ENCODE measurements at regions not wholly inside any gene's neighbourhood (a gene's known extent, or its start where the extent isn't known, plus 50 kb on each side); places are given as distances from the start of the nearest gene placed in this dataset.

DNA sequence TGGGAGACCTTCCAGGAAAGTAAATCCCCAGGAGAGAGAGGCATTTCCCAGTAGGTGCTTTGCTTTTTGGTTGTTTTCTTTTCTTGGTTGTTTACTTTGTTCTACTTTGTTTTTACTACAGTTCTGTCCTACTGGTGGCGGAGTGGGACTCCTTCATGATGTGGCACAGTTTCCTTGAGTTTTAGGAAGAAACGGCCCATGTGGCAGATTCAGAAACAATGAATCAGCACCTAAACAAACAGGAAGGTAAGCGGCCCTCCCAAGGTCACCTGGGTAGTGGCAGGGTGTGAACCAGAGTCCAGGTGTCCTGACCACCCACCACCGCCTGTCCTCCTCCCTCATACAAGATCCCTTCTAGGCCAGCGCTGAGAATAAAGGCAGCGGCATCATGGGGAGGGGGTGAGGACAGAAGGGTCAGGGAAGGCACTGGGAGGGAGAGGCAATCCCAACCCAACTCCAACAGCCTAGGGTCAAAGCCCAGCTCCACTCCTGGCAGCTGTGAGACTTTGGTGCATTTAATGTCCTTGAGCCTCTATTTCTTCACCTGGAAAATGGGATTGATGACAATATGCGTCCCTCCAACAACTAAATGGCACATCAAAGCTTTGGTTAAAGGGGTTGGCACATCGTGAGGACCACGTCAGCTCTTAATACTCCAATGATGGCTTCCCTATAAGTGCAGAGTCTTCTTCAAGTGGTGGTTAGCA is 111.5 kb upstream of the BCL2L14 start:
- Histone ChIP-seq H3K4me3 (no peak overlapping the region), H3K27ac (no peak overlapping the region)
- TF ChIP-seq, protein P1, sequence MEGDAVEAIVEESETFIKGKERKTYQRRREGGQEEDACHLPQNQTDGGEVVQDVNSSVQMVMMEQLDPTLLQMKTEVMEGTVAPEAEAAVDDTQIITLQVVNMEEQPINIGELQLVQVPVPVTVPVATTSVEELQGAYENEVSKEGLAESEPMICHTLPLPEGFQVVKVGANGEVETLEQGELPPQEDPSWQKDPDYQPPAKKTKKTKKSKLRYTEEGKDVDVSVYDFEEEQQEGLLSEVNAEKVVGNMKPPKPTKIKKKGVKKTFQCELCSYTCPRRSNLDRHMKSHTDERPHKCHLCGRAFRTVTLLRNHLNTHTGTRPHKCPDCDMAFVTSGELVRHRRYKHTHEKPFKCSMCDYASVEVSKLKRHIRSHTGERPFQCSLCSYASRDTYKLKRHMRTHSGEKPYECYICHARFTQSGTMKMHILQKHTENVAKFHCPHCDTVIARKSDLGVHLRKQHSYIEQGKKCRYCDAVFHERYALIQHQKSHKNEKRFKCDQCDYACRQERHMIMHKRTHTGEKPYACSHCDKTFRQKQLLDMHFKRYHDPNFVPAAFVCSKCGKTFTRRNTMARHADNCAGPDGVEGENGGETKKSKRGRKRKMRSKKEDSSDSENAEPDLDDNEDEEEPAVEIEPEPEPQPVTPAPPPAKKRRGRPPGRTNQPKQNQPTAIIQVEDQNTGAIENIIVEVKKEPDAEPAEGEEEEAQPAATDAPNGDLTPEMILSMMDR (IDR thresholded peaks at IDR 0.05), result no peak
- no peak for DNase-seq (ENCODE audit: low spot score)

DNA sequence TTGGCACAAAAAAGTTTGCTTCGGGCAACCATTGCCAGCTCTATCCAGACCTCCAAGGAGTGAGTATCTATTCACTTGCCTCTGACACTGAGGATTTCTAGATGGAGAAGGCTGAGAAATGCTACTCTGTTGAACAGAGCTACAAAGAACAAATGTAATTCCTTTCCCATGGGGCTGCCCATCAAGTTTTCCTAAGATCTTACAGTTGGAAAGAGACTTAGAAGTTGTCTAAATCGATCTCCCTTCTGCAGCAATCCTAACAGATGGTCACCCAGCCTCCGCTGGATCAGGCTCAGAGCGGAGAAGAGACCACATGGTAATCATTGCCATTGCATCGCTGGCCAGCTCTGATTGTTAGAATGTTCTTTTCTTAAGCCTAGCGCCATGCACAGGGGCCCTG is 110.1 kb upstream of the BCL2L14 start:
- no peak for DNase-seq (ENCODE audit: low spot score)
- TF ChIP-seq, protein P1 (IDR thresholded peaks at IDR 0.05), result no peak

DNA sequence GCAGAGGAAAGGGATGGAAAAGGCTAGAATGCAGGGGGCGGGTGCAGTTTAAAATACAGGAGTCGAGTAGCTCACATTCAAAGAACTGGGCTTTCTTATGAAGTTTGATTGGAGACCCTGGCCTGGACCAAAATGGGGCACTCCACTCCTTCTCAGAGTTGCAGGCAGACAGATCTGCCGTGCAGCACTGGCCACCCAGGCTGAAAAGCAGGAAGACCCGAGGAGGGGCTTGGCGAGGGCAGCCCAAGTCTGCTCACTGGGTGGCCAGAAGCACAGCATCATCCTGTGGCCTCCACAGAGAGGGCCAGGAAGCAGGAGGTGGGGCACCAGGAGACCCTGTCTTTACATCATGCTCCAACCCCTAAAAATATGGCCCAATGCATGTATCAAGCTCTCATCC is 109.1 kb upstream of the BCL2L14 start:
- Histone ChIP-seq H3K4me3 (no peak overlapping the region), H3K27ac (no peak overlapping the region)
- no peak for DNase-seq (ENCODE audit: low spot score)
- TF ChIP-seq, protein P1 (IDR thresholded peaks at IDR 0.05), result no peak

More for the DNA sequence above, 110.1 kb upstream of the BCL2L14 start:
- Histone ChIP-seq H3K27ac (no peak overlapping the region), H3K4me3 (no peak overlapping the region)

DNA sequence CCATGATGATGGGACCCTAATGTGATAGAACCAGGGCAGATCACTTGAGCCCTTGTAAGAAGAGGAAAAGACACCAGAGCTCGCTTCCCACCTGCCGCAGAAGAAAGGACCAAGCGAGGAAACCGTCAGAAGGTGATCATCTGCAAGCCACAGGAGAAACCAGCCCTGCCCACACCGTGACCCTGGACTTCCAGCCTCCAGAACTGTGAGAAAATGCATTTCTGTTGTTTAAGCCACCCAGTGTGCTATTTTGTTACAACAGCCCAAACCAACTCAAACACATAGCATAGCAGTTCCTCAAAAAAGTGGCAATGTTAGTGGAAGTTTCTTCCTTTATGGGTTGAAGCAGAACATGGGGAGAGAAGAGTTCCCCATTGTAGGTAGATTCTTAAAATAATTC is 107.9 kb upstream of the BCL2L14 start:
- no peak for DNase-seq (ENCODE audit: low spot score)
- TF ChIP-seq, protein P1 (IDR thresholded peaks at IDR 0.05), result no peak
- Histone ChIP-seq H3K27ac (no peak overlapping the region), H3K4me3 (no peak overlapping the region)

DNA sequence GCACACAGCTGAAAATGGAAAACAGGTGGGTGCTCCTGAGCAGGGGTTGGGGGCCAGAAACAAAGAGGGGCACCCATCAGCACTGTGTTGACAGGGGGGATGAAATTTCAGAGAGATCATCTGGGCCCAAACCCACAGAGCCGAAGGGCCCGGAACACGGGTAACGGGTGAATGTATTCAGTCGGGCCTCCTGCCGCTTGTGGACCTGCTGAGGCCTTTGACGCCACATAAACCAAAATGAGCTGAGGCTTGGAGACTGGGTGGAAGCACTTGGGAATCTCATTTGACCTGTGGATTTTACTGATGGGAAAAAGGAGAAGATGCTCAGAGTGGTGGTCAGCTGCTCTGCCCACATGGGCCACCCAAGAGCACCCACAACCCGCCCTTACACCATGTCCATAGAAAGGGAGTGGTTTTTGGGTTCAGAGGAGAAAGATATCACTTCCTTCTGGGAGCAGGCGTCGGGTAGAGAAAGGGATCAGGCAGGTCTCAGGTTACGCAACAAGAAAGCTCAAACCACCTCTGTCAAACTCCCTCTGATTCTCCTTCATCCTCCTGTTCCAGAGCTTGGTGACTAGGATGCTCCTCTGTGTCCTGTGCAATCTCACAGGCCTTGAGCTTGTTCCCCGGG is 106.8 kb upstream of the BCL2L14 start:
- Histone ChIP-seq H3K4me3 (no peak overlapping the region), H3K27ac (no peak overlapping the region)
- TF ChIP-seq, protein P1 (IDR thresholded peaks at IDR 0.05), result no peak
- no peak for DNase-seq (ENCODE audit: low spot score)

DNA sequence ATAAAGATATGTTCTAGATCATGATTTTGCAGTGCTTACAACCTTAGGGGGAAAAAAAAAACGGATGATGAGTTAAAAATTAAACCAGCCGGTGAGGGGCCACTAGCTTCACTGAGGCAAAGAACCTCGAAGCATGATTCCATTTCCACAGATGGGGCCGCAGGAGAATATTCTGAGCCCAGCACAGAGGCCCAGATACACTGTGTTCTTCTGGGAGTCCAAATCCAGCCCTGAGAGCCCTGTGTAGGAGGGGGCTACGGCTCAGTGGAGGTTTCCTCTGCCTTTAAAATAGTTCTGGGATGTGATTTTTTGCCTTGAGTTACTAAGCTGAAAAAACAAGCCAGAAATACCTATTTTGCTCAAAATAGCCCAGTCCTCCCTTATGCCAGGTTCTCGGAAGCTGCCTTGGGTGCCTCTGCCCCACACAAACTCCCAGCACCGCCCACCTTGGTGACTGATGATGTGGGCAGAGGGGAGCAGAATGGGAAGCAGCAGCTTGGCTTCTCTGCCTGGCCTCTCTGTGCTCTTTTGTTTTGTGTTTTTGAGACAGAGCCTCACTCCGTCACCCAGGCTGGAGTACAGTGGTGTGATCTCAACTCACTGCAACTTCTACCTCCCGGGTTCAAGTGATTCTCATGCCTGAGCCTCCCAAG is 105.4 kb upstream of the BCL2L14 start:
- DNase-seq (ENCODE audit: low spot score), result no peak
- H3K27ac ChIP-seq, result no peak overlapping the region
- TF ChIP-seq, protein P1 (IDR thresholded peaks at IDR 0.05), result no peak
- H3K4me3 ChIP-seq, result no peak overlapping the region

Data from coronary artery (tissue), 2 donors.